Left cardiac atrium (tissue), 4 donors: ENCODE measurements at regions not wholly inside any gene's neighbourhood (a gene's known extent, or its start where the extent isn't known, plus 50 kb on each side); places are given as distances from the start of the nearest gene placed in this dataset.

Source experiments
- ATAC-seq, 2 donors: fragments of 200-7000 bp; cut with Tn5 transposase; one replicate each; pipeline ENCODE4 v1.9.1; 2020; ENCODE audit warnings: mild to moderate bottlenecking in 2 of 2, moderate library complexity in 2 of 2
- DNase-seq: peaks from one replicate; pipeline ENCODE4 v3.0.0-alpha.2; 2020
- intact Hi-C, 2 donors: fragments of 100-400 bp; cut with DNase I; formaldehyde crosslinking; loops; one replicate each; pipeline versions ENCODE4 v1.14.1 to v1.15.1; 2022 to 2023
- donor health status: DM: no; HTN: yes; CAD: no.
- donor health status: DM: no; HTN: yes; CAD: no; lungs with severe emphysema.
- donor health status: DM: yes; HTN: yes; CAD: no.
- donor health status: Dilated cardiomyopathy.

GRCh38 chr4:23741681-23742191 lies 148.1 kb downstream of the PPARGC1A start:
- ATAC-seq (no peak), DNase-seq (no peak)
- intact Hi-C loops = no loop called here

- intact Hi-C loops = no loop called here
- ATAC-seq = peak in 1 of 2 donors; percentile 87
- DNase-seq = no peak
Observed at GRCh38 chr4:23737571-23737970, 152.3 kb downstream of the PPARGC1A start.

GRCh38 chr4:23736466-23736865 lies 153.4 kb downstream of the PPARGC1A start:
- DNase-seq (no peak), ATAC-seq (no peak)
- intact Hi-C loops = no loop called here

GRCh38 chr4:23734000-23734399 lies 155.8 kb downstream of the PPARGC1A start:
- ATAC-seq (no peak), DNase-seq (no peak)
- intact Hi-C loops = no loop called here

GRCh38 chr4:23733476-23733875 lies 156.4 kb downstream of the PPARGC1A start:
- DNase-seq (no peak), ATAC-seq (no peak)
- intact Hi-C loops = no loop called here

GRCh38 chr4:23730998-23731397 lies 158.8 kb downstream of the PPARGC1A start:
- intact Hi-C loops = no loop called here

GRCh38 chr4:23728971-23729370 lies 160.9 kb downstream of the PPARGC1A start:
- DNase-seq (no peak), ATAC-seq (no peak)
- intact Hi-C loops = no loop called here

More at GRCh38 chr4:23730998-23731397, 158.8 kb downstream of the PPARGC1A start:
- ATAC-seq (no peak), DNase-seq (no peak)

GRCh38 chr4:23728393-23728792 lies 161.5 kb downstream of the PPARGC1A start:
- DNase-seq (no peak), ATAC-seq (peak; percentile 59 to 98)
- intact Hi-C loops = no loop called here

GRCh38 chr4:23720556-23720955 lies 169.3 kb downstream of the PPARGC1A start:
- ATAC-seq (no peak), DNase-seq (no peak)
- intact Hi-C loops = no loop called here

GRCh38 chr4:23718435-23718834 lies 171.4 kb downstream of the PPARGC1A start:
- DNase-seq (no peak), ATAC-seq (no peak)
- intact Hi-C loops = no loop called here

- intact Hi-C loops = no loop called here
- peak in 1 of 2 donors; percentile 37 for ATAC-seq
- DNase-seq = no peak
Observed at GRCh38 chr4:23717528-23718248, 172.2 kb downstream of the PPARGC1A start.

- DNase-seq (no peak), ATAC-seq (no peak)
- intact Hi-C loops = no loop called here
Observed at GRCh38 chr4:23710298-23710697, 179.5 kb downstream of the PPARGC1A start.

GRCh38 chr4:23707652-23708026 lies 182.2 kb downstream of the PPARGC1A start:
- DNase-seq = no peak
- intact Hi-C loops = no loop called here
- ATAC-seq = no peak

- no peak for DNase-seq
- ATAC-seq = no peak
- intact Hi-C loops = no loop called here
Observed at GRCh38 chr4:23706972-23707651, 182.7 kb downstream of the PPARGC1A start.

- ATAC-seq (no peak), DNase-seq (no peak)
- intact Hi-C loops = no loop called here
Observed at GRCh38 chr4:23700197-23700596, 189.7 kb downstream of the PPARGC1A start.

- DNase-seq = no peak
- ATAC-seq = peak; percentile 38 to 88
- intact Hi-C loops = no loop called here
Observed at GRCh38 chr4:23697722-23698121, 192.1 kb downstream of the PPARGC1A start.

GRCh38 chr4:23697001-23697528 lies 192.8 kb downstream of the PPARGC1A start:
- DNase-seq (no peak), ATAC-seq (no peak)
- intact Hi-C loops = no loop called here

GRCh38 chr4:23686169-23686897 lies 203.5 kb downstream of the PPARGC1A start:
- ATAC-seq (no peak), DNase-seq (no peak)
- intact Hi-C loops = no loop called here

GRCh38 chr4:23685471-23685870 lies 204.4 kb downstream of the PPARGC1A start:
- DNase-seq (no peak), ATAC-seq (no peak)
- intact Hi-C loops = no loop called here
